PFSK-1 (cell line): ENCODE measurements at regions not wholly inside any gene's neighbourhood (a gene's known extent, or its start where the extent isn't known, plus 50 kb on each side); places are given as distances from the start of the nearest gene placed in this dataset.

Source experiments
- POLR2AphosphoS5 ChIP-seq: IDR thresholded peaks from 2 replicates; pipeline ENCODE4 v1.6.1; 2012; ENCODE audit warnings: low read depth, mild to moderate bottlenecking, control low read depth, low read length, moderate library complexity
- REST ChIP-seq, 2 experiments: IDR thresholded peaks; 2 replicates each; pipeline versions ENCODE4 v1.6.1 to v1.8.0; 2011 to 2012; ENCODE audit warnings: low read depth in 2 of 2, low read length in 2 of 2, control low read depth in 1 of 2, inconsistent platforms in 1 of 2, mild to moderate bottlenecking in 1 of 2, moderate library complexity in 1 of 2; ENCODE audit not compliant: insufficient read depth in 1 of 2
- TAF1 ChIP-seq: IDR thresholded peaks from 2 replicates; pipeline ENCODE4 v1.6.1; 2012; ENCODE audit warnings: low read length, control low read depth, borderline replicate concordance; ENCODE audit not compliant: insufficient read depth

- TF ChIP-seq POLR2AphosphoS5: no peak
- no peak for TF ChIP-seq REST (IDR thresholded peaks at IDR 0.05; ENCODE audit: insufficient read depth in 1 of 2, low read depth in 2 of 2, low read length in 2 of 2)
- TF ChIP-seq TAF1: no peak
These were observed 193.1 kb downstream of the KCTD12 start for GRCh38 chr13:76693086-76693485.
